Pons (tissue), 1 donor: ENCODE measurements at regions not wholly inside any gene's neighbourhood (a gene's known extent, or its start where the extent isn't known, plus 50 kb on each side); places are given as distances from the start of the nearest gene placed in this dataset.
"Not testable (repeated sequence)": the region's sequence is repeated elsewhere in the genome, so short reads cannot be mapped to it uniquely, and the experiment has no call there.

Experiments used
- DNase-seq: peaks from one replicate; pipeline ENCODE4 v3.0.0-alpha.2; 2016; ENCODE audit warnings: low spot score

DNA sequence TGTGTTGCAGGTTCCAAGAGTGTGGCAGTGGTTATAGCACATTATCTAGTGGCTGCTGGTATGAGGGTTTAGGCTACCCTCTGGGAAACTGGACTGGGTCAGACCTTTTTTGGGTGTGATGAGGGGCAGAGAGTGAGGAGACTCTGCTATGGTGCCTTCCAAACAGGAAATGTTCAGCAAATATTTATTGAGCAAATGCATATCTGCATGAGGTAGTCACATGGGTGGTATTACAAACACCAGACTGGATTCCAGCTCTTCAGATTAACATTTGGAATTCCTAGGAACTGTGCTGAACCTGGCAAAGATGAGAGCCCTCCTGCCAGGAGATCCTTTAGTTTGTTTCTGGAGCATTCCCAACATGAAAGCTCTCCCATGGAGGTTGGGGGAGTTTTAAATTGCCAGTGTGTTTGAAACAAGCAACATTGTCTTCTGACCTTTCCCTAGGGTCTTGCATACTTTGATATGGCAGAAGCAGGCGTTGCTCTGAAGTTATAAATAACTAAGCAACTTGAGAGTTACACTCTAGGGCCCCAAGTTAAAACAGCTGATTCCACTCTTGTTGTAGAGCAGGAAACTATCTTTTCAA is 341.2 kb upstream of the C2CD4B start:
- no peak for DNase-seq

DNA sequence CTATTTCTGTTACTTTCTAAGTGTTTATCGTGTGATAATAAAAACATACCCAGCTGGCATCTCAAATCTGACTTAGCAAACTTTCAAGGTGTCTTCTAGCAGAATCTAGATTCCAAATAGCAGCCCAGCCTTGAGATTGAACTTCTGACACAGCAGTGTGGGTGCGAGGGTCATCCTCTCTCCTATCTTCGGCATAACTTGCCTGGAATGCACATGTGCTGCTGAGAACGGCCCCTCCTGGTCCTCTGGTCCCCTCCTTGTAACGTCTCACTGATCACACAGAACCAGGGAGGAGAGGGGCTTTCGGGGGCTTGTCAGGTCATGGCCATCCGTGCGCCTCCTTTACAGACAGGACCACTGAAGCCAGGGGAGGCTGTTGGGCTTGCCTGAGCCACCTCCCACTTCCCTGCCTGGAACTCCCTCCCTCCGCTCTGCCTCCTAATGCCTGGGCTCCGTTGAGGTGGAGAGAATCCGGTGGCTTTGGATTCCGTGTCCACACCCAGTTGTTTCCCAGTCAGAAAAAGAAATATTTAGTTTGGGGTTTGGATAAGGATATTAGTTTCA is 344.4 kb upstream of the C2CD4B start:
- DNase-seq = no peak

DNA sequence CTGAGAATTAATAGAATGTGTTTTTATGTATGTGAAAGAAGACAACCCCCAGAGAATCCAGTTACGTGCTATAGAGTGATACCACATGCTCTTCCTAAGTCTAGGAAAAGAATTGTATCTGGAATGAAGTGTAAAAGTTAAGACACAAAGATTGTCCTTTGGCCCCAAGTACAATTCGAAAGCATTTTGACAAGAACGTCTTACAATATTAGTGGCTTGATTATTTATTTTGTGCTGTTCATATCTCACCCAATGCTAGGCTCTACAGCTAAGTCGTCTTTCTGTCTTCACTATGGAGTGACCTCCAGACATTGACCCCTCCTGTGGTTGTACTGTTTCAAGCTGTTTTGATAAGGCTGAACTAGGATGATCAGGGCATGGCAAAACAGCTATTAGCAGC is 345.7 kb upstream of the C2CD4B start:
- DNase-seq = no peak

DNA sequence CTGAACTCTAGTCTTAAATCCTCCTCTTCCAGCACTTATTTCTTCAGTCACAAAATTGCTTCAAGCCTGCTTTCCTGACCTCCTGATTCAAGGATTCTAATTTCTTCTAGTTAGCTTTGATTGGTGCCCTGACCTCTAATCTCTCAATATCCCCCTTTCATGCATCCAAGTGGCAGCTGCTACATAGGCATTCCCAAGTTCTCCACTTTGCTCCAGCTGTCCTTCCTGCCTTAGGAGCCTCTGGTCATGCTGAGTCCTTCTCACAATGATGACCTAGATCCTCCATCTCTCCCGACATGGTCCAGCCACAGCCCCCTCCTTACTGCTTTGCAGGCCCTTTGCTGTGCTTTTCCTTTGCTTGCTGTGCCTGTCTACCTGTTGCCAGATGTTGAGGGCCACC is 347.8 kb upstream of the C2CD4B start:
- DNase-seq = no peak

DNA sequence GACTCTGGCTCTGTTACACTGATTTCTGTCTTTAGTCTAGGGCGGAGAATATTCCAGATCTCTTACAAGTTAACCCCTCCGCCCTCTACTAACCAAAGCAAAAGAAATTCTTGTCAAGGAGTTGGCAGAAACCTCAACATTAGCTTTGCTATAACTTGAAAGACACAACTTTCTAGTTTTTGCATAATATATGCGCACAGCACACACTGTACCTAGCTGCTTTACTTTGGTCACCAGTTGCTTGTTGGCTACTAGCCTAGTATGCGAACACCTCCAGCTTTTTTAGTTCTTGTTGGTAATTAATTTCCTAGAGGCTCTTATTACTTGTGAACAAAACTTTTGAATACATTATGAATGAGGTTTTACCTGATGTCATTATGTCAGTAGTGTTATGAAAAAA is 348.8 kb upstream of the C2CD4B start:
- DNase-seq = no peak

DNA sequence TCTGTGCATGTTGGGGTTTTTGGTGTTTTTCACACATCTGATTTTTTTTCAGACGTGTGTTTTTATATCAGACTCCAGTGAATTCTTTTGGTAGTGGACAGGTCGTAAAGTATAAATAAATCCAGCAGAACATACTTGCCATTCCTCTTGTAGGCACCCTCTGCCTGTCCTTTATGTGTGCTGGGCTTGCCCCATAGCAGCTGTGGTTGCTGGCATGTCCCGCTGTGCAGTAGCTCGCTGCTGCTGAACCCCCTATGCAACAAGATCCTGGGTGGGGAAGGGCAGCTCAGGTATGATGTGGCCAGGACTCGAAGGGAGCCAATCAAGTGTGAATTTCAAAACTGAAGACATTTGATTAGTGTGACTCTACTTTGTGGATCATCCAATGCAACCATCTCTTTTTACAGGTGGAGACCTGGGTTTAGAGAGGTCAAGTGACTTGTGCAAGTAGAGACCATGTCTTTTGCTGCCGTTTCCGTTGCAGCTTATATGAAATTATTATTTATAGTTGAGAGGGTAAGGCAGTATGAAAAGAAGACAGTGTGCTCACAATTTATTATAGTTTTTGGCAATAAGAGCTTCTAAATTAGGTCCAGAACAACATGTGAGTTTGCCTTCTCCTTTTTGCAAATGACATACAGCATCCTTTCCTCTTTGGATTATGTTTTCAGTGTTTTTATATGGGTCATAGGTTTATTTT is 350.8 kb upstream of the C2CD4B start:
- DNase-seq = no peak

DNA sequence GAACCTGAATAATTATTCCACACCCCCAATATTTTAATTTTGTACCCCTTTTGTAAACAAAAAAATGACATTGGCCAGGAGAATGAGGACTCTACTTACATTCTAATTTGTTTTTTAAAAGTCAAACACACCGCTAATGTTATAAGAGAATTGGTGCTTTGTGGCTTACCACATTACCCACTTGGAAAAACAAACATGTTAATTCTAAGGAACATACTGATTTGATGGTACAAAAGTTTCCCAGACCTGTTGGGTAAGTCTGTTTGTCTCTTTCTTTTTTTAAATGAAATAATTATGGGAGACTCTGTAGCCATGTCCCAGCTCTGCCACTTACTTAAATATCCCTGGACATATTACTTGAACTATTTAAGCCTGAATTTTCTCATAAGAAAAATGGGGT is 352.5 kb upstream of the C2CD4B start:
- DNase-seq = no peak

DNA sequence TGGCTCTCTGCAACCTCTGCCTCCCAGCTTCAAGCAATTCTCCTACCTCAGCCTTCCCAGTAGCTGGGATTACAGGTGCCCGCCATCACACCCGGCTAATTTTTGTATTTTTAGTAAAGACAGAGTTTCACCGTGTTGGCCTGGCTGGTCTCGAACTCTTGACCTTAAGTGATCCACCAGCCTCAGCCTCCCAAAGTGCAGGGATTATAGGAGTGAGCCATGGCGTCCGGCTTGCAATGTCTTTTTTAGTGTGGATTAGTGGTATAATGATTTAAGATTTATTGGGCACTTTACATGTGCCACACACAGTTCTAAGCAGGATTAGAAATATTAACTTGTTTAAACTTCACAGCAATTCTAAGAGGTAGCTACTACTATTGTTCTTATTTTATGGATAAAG is 353.6 kb upstream of the C2CD4B start:
- not testable (repeated sequence) for DNase-seq

DNA sequence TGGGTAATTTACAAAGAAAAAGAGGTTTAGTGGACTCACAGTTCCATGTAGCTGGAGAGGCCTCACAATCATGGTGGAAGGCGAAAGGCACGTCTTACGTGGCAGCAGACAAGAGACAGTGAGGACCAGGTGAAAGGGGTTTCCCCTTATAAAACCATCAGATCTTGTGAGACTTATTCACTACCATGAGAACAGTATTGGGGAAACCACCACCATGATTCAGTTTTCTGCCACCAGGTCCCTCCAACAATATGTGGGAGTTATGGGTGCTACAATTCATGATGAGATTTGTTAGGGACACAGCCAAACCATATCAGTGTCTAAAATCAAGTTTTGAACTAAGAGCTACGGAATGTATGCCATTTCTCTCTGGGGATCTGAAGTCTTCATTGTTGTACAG is 354.8 kb upstream of the C2CD4B start:
- no peak for DNase-seq

DNA sequence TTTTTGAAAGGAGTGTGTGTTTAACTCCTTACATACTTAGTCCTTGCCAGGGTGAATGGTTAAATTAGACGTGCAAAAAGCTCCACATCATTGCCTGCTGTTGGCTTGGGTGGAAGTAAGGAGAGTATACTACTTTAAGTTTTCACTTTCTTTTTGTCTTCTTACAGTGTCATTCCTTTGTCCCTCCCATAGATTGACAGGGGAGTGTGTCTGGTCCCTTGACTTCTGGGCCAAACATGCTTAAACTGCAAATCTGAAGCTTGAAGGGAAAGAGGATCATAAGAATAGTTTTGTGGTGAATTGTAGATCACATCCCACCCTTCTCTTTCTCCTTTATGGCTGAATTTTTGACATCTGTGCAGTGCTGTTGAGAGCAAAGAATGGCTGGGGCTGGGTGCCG is 355.8 kb upstream of the C2CD4B start:
- DNase-seq = no peak

DNA sequence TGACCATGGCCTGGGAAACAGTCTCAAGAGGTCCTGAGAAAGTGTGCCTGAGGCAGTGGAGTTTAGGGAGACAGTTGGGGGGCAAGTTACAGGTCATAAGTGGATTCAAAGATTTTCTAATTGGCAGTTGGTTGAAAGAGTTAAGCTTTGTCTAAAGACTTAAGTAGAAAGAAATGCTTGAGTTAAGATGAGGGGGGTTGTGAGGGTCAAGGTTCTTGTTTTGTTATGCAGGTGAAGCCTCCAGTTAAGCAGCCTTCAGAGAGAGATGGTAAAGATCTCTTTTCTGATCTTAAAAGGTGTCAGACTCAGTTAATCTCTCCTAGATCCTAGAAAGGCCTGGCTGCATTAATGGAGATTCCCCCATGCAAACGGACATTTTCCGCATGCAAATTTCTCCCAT is 356.3 kb upstream of the C2CD4B start:
- DNase-seq = no peak

DNA sequence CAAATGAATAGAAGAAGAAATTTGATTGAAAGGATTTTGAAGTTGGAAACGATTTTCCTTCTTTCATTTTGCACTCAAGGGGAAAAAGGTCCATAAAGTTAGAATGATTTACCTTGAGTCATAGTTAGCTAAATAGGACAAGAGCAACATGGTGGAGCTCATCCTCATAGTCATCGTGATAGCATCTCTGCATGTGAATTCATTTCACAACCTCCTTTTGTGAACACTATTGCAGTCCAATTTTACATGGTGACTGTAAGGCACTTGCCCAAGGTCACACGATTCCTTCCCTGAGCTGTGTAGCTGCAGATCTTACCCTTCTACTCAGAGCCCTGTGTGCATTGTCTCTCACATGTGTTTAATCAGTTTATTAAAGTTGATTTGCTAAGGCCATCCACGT is 359.8 kb upstream of the C2CD4B start:
- DNase-seq = no peak

DNA sequence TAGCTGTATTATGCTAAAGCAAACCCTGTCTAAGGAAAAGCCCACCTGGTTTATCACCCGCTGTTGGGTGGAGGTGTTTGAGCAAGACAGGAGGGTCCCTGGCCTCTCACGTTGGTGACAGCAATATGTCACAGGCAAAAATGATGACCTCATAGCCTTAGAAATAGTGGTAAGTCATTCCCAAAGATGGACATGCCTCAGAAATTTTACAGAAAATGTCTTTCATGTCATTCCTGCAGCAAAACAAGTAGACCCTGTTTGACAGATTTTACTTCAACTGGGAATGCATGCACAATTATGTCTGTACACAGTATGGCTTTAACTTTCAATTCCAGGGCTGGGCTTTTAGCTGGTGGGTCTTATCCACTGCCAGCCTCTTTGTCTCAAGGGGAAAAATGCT is 362.3 kb upstream of the C2CD4B start:
- DNase-seq = no peak

DNA sequence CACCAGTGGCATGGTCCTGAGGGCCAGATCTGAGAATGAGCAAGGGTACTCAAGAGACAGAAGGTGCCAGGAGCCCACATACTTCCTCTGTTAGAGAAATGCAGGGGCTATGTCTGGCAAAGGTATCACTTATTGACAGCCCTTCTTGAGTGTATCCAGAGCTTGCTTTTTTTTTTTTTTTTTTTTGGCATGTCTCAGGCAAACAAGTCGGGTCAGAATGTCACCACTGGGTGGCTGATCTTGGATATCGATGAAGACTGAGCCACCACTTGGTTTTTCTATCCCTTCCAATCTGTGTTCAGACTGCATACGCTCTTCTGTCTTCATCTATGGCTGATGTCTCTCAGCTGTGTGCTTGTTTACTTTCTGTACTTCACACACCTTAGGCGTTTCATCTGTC is 363.4 kb upstream of the C2CD4B start:
- no peak for DNase-seq

DNA sequence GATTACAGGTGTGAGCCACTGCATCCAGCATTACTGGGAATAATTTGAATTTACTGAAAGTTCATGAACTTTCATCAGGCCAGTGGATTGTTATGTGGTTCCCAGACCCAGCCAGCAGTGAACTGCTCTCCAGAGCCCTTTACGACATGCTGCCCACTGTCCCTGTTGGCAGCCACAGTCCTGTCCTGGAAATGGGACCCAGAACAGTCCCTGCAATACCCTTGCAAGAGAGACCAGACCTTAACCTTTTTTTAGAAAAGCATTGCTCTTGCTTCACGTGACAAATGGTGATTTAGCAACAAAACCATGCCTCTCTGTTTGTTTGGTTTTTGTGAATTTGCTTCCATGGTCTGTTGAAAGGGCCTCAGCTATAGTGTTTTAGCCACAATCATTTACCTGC is 367.3 kb upstream of the C2CD4B start:
- no peak for DNase-seq

DNA sequence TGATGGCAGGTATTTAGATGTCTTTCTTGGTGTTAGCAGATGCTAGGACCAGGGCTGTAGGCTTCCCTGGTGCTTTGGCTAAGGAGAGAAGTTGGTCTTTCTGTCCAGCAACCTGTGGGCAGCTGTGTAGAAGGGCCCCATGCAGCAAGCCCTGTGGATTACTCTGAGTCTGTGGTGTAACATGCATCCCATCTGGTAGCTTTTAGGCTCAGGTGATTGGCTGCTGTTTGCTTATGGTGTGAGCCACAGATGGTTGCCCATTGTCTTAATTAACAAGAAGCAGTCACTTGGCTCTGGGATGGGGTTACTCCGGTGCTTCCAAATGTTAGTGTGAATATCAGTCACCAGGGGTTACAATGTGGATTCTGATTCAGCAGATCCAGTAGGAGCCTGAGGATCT is 368.6 kb upstream of the C2CD4B start:
- DNase-seq = no peak

DNA sequence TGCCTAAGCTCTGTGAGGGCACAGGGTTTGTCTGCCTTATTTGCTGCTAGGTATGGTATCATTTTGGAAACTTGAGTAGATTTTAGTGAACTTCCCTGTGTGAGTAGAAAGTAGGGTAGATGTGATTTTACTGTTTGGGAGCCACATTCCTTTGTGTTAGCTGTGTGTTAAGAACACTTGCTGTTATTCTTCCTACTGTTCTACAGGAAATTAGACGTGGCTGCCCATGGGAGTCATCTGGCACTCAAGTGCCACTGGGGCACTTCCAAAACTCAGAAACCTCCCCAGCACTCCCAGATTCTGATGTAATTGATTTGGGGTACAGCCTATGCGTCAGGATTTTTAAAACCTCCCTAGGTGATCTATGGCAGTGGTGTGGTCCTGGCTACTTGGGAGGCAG is 369.9 kb upstream of the C2CD4B start:
- DNase-seq = no peak

DNA sequence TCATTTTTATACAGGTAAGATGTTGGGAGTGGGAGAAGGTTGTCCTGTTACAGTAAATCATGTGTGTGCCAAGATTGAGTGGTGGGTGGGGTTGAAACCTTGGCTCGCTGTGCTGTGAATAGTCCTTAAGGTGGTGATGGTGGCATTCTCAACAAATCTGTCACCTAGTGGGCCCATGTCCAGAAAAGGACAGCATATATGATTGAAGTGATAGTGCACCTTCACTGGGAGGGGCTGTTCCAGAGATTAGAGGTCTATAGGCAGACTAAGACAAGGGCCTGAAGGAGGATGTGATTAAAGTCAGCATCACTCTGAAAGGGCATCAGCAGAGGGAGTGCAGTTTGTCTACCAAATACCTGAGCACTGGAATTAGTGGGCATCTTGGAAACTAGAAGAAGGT is 374.2 kb upstream of the C2CD4B start:
- no peak for DNase-seq

DNA sequence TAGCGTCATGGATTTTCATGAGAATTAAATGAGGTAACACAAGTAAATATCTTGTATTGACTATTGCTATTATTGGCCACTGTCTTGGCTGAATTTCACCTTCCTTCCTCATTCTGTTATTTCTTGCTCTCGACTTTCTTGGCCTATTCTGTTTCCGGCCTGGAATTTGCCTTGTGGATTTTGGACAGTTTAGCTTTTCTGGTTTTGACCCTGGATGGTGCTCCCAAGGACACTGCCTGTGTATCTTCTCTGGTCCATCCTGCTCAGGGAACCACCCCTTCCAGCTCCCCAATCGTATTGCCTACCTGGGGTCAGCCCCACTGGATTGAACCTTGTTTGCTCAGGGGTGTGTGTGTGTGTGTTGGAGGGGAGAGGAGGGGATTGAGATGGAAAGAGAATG is 376.2 kb upstream of the C2CD4B start:
- DNase-seq = no peak

DNA sequence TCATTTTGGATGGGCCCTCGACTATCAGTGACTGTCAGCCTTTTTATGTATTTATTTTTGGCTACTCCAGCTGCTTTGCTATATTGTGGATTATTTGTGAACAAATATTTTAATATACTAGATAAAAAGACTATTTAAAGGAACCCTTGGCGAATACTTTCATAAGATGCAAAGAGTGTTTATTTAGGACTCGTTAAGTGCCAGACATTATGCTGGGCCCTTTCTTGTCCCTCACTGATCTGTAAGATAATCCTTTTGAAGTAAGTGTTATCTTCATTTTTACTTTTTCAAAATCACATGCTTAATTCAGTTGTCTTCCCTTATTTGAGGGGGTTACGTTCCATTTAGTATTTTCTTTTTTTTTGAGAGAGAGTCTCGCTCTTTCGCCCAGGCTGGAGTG is 376.8 kb upstream of the C2CD4B start:
- DNase-seq = no peak

DNA sequence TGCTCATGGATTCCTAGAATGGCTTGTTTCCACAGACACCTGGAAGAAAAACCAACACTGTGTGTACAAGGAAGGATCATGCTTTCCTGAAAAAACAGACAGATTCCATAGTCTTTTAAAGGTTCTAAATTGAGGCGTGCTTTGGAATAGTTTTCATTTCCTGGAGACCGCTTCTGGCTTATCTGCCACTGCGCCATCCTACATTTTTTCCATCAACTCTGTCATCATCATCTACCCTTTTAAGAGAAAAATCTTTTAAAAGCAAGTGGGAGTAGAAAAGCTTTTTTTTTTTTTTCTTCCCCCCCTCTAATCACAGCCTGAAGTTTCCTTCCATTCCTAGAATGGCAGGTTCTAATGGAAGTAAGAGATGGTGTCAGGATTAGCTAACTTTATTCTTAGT is 379.4 kb upstream of the C2CD4B start:
- DNase-seq = no peak

DNA sequence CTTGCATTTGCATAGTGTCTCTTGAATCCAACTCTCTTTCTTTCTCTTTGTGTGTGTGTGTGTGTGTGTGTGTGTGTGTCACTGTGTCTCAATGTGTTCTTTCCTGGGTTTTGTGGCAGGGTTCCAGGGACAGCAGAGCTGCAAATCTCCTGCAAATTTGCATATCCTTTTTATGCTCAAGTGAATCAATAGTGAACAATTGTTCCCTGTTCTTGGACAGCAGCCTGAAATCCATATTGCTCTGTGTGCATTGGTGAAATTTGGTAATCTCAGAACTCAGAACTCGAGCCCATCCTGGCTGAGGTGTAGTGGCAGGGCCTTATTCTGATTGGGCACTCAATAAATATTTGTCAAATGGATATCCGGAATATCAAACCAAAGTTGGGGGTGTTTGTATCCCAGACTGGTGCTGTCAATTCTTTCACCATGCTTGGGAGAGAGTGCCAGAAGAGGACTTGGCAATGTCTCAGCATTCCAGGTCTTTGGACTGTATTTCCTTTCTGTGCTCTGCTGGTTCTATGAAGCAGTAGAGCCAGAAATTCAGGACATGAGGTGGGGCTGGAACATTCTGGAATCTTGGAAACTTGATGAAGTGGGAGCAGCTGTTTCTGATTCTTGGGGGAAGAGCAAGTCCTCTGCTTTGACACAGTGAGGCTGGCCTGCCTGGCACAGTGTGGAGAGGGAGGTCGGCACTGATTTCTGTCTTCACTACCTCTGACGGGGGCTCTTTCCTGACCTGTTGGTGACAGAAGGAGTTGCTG is 380.6 kb upstream of the C2CD4B start:
- peak; percentile 78 for DNase-seq

DNA sequence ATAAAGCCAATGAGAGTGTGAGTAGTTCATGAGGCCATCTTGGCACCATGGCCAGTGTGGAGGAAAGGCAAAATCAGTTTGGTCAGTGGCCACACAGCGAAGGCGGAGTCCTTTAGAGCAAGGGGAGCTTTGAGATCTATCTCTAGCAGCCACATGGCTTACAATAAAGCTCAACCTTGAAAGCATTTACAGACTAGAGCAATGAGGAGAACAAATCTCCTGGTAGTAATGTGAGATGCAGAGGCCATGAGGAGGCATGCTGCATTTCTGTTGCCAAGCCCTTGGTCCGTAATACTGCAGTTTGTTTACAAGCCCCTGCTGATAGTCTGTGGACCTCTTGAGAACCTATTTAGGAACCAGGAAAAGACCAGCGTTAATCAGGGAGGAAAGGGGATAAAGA is 381.5 kb upstream of the C2CD4B start:
- DNase-seq = no peak
